GM12878 (cell line): ENCODE measurements at regions not wholly inside any gene's neighbourhood (a gene's known extent, or its start where the extent isn't known, plus 50 kb on each side); places are given as distances from the start of the nearest gene placed in this dataset.
A peak's percentile ranks its signal among the peaks of the same experiment; 100 is the strongest.

Source experiments
- CEBPB ChIP-seq, 2 experiments: fragments of 150-350 bp in 1 of 2; IDR thresholded peaks; 2 replicates each; pipeline ENCODE4 v1.6.1; 2012 to 2014; ENCODE audit warnings: low read depth in 2 of 2, low read length in 2 of 2, borderline replicate concordance in 1 of 2, inconsistent platforms in 1 of 2
- ELK1 ChIP-seq: IDR thresholded peaks from 2 replicates; pipeline ENCODE4 v1.6.1; 2012; ENCODE audit warnings: low read depth, low read length, improper control_type of control experiment
- FOXK2 ChIP-seq: fragments of 450-650 bp; IDR thresholded peaks from 2 replicates; pipeline ENCODE4 v1.6.1; 2017; ENCODE audit warnings: mild to moderate bottlenecking, moderate library complexity
- HCFC1 ChIP-seq: fragments of 150-350 bp; IDR thresholded peaks from 2 replicates; pipeline ENCODE4 v1.6.1; 2014; ENCODE audit warnings: low read length
- HDGF ChIP-seq: fragments of 450-650 bp; IDR thresholded peaks from 2 replicates; pipeline ENCODE4 v1.6.1; 2016; ENCODE audit warnings: antibody characterized with exemption
- IKZF2 ChIP-seq, 2 experiments: fragments of 450-650 bp; IDR thresholded peaks; 2 replicates each; pipeline ENCODE4 v1.6.1; 2017; ENCODE audit warnings: mild to moderate bottlenecking in 2 of 2, moderate library complexity in 2 of 2
- MYC ChIP-seq: IDR thresholded peaks from 2 replicates; pipeline ENCODE4 v1.6.1; 2011; ENCODE audit warnings: mild to moderate bottlenecking, low read length, moderate library complexity, inconsistent platforms; ENCODE audit not compliant: insufficient read depth, insufficient replicate concordance, insufficient read length, severe bottlenecking
- NFIC ChIP-seq: IDR thresholded peaks from 2 replicates; pipeline ENCODE4 v1.6.1; 2012; ENCODE audit warnings: low read depth, mild to moderate bottlenecking, inconsistent platforms, low read length, moderate library complexity
- NKRF ChIP-seq: fragments of 450-650 bp; conservative IDR thresholded peaks from 2 replicates; pipeline ENCODE4 v1.6.1; 2017; ENCODE audit warnings: mild to moderate bottlenecking, moderate library complexity
- POLR2AphosphoS2 ChIP-seq: IDR thresholded peaks from 2 replicates; pipeline ENCODE4 v1.6.1; 2011; ENCODE audit warnings: low read depth, mild to moderate bottlenecking, low read length, improper control_type of control experiment, moderate library complexity
- POLR2AphosphoS5 ChIP-seq: IDR thresholded peaks from 2 replicates; pipeline ENCODE4 v1.6.1; 2011; ENCODE audit warnings: mild to moderate bottlenecking, low read length, inconsistent platforms
- RELA ChIP-seq: fragments of 450-650 bp; IDR thresholded peaks from 2 replicates; pipeline ENCODE4 v1.8.0; 2014; ENCODE audit warnings: borderline replicate concordance; ENCODE audit not compliant: partially characterized antibody
- RUNX3 ChIP-seq: IDR thresholded peaks from 2 replicates; pipeline ENCODE4 v1.6.1; 2012; ENCODE audit warnings: low read length, inconsistent platforms
- SMARCA5 ChIP-seq: fragments of 450-650 bp; IDR thresholded peaks from 2 replicates; pipeline ENCODE4 v1.6.1; 2017; ENCODE audit warnings: mild to moderate bottlenecking
- SRF ChIP-seq, 2 experiments: IDR thresholded peaks; 2 replicates each; pipeline ENCODE4 v1.6.1; 2011; ENCODE audit warnings: low read depth in 2 of 2, low read length in 2 of 2, mild to moderate bottlenecking in 1 of 2, moderate library complexity in 1 of 2
- STAT1 ChIP-seq: fragments of 450-650 bp; conservative IDR thresholded peaks from 2 replicates; pipeline ENCODE4 v1.6.1; 2014; ENCODE audit warnings: antibody characterized with exemption, mild to moderate bottlenecking
- TCF7 ChIP-seq: IDR thresholded peaks from 2 replicates; pipeline ENCODE4 v1.6.1; 2014; ENCODE audit warnings: antibody characterized with exemption, borderline replicate concordance
- WRNIP1 ChIP-seq: IDR thresholded peaks from 2 replicates; pipeline ENCODE4 v1.6.1; 2011; ENCODE audit warnings: low read depth, low read length, improper control_type of control experiment, borderline replicate concordance
- YY1 ChIP-seq: IDR thresholded peaks from 2 replicates; pipeline ENCODE4 v1.6.1; 2011; ENCODE audit warnings: low read depth, mild to moderate bottlenecking, low read length
- ZBED1 ChIP-seq: IDR thresholded peaks from 2 replicates; pipeline ENCODE4 v1.6.1; 2016; ENCODE audit warnings: borderline replicate concordance
- ZNF24 ChIP-seq: fragments of 450-650 bp; IDR thresholded peaks from 2 replicates; pipeline ENCODE4 v1.6.1; 2017; ENCODE audit warnings: antibody characterized with exemption, mild to moderate bottlenecking
- ZNF274 ChIP-seq: IDR thresholded peaks from one replicate; pipeline ENCODE4 v1.8.0; 2011; ENCODE audit not compliant: insufficient read length, insufficient read depth
- ZNF384 ChIP-seq: IDR thresholded peaks from 2 replicates; pipeline ENCODE4 v1.6.1; 2012; ENCODE audit warnings: low read depth, mild to moderate bottlenecking, low read length, improper control_type of control experiment, borderline replicate concordance
- ZNF622 ChIP-seq: fragments of 450-650 bp; IDR thresholded peaks from 2 replicates; pipeline ENCODE4 v1.6.1; 2017; ENCODE audit warnings: mild to moderate bottlenecking, inconsistent platforms
- ZSCAN29 ChIP-seq: fragments of 450-650 bp; IDR thresholded peaks from 2 replicates; pipeline ENCODE4 v1.6.1; 2017; ENCODE audit warnings: mild to moderate bottlenecking, moderate library complexity
- TF ChIP-seq, protein P1 (sequence below): fragments of 450-650 bp; formaldehyde crosslinking; IDR thresholded peaks from 2 replicates; pipeline ENCODE4 v1.4.0; 2022; ENCODE audit warnings: mild to moderate bottlenecking, moderate library complexity

DNA sequence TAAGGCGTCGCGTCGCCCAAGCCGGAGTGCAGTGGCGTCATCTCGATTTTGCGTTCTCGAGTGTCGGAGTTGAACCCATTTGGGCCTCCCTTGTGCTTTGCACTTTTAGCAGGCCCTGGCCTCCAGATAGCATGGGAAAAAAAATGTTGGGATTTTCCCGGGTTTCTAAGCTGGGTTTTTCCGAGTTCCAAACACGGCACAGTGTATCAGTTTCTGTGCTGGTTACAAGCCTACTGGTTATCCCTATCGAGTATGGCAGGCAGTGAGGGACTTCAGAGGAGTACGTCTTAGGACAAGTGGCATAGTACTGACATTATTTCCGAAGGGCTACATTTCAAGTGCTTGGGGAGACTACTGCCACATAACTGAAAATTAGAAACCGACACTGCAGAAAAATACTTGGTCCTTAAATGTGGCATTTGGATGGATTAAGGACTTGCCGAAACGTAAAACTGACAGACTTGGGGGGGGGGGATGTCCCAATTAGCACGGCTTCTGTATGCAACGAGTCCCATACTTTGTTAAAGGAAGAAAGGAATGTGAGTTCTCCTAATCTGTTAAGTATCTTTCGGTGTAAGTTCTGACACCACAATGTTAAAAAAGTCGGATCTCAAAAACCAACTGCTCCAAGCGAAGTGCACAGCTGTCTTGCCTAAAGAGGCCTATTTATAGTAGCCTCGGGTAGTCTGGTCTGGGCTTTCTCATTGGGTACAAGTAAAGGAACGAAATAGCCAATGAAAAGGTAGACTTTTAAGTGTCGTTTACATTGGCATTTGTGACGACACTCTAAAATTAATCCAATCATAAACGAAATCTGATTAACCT is 70.2 kb downstream of the HFE start (continued):
- TF ChIP-seq NKRF (peak; percentile 92), POLR2AphosphoS5 (peak; percentile 96), HCFC1 (0 out of 2 replicates have a peak, but pooled peaks have one; percentile 30), WRNIP1 (peak; percentile 96; the same call in 1 of the 2 replicates), ZNF24 (peak; percentile 74), HDGF (no peak), ZNF274 (no peak), MYC (no peak), SRF (IDR thresholded peaks at IDR 0.05; ENCODE audit: low read depth in 2 of 2, low read length in 2 of 2) (0 out of 4 replicates have a peak, but pooled peaks of 1 of the 2 experiments have one; percentile 42), POLR2AphosphoS2 (peak; percentile 99), RUNX3 (peak; percentile 30; the same call in 1 of the 2 replicates), ELK1 (0 out of 2 replicates have a peak, but pooled peaks have one; percentile 42), STAT1 (no peak; the same call in 1 of the 2 replicates), YY1 (peak; percentile 33; the same call in 1 of the 2 replicates), ZNF384 (peak; percentile 45; the same call in 1 of the 2 replicates), ZSCAN29 (peak; percentile 62), TCF7 (no peak; the same call in 1 of the 2 replicates), IKZF2 (IDR thresholded peaks at IDR 0.05) (peak; percentile 96 to 97), NFIC (peak; percentile 66), ZNF622 (0 out of 2 replicates have a peak, but pooled peaks have one; percentile 29), SMARCA5 (no peak), ZBED1 (peak; percentile 95), CEBPB (IDR thresholded peaks at IDR 0.05; ENCODE audit: borderline replicate concordance in 1 of 2, low read depth in 2 of 2, low read length in 2 of 2) (peak in 1 of 2 experiments; percentile 7; a peak in 1 of 4 replicates), FOXK2 (no peak), RELA (no peak)
- TF ChIP-seq, protein P1, sequence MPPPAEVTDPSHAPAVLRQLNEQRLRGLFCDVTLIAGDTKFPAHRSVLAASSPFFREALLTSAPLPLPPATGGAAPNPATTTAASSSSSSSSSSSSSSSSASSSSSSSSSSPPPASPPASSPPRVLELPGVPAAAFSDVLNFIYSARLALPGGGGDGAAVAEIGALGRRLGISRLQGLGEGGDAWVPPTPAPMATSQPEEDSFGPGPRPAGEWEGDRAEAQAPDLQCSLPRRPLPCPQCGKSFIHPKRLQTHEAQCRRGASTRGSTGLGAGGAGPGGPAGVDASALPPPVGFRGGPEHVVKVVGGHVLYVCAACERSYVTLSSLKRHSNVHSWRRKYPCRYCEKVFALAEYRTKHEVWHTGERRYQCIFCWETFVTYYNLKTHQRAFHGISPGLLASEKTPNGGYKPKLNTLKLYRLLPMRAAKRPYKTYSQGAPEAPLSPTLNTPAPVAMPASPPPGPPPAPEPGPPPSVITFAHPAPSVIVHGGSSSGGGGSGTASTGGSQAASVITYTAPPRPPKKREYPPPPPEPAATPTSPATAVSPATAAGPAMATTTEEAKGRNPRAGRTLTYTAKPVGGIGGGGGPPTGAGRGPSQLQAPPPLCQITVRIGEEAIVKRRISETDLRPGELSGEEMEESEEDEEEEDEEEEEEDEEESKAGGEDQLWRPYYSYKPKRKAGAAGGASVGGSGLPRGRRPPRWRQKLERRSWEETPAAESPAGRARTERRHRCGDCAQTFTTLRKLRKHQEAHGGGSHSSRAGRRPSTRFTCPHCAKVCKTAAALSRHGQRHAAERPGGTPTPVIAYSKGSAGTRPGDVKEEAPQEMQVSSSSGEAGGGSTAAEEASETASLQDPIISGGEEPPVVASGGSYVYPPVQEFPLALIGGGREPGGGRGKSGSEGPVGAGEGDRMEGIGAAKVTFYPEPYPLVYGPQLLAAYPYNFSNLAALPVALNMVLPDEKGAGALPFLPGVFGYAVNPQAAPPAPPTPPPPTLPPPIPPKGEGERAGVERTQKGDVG, result peak; percentile 99
